GM21360 (cell line): ENCODE measurements at regions not wholly inside any gene's neighbourhood (a gene's known extent, or its start where the extent isn't known, plus 50 kb on each side); places are given as distances from the start of the nearest gene placed in this dataset.
"Not testable (repeated sequence)": the region's sequence is repeated elsewhere in the genome, so short reads cannot be mapped to it uniquely, and the experiment has no call there.

Source experiments
- ATAC-seq: cut with Tn5 transposase; IDR thresholded peaks from one replicate; pipeline ENCODE4 v1.9.1; 2021; ENCODE audit warnings: mild to moderate bottlenecking, moderate library complexity; ENCODE audit not compliant: unreplicated experiment

DNA sequence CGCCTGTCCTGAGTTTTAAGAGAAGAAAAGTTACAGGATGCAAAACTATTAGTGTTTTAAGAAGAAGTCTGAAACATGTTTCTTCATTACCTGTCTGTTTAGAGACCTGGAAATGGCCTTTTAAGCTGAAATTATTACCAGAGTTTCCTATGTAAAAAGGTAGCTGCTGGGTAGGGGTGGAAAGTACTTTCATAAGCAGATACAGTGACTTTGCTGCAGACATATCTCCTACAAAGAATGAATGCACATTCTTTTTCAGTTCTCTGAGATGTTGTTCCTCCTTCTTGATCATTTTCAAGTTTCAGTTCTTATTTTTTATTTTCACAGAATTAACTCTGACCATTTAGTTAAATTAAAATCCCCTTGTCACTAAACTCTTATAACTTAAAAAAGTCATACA is 1329.6 kb downstream of the KCNT2 start:
- ATAC-seq, result no peak

DNA sequence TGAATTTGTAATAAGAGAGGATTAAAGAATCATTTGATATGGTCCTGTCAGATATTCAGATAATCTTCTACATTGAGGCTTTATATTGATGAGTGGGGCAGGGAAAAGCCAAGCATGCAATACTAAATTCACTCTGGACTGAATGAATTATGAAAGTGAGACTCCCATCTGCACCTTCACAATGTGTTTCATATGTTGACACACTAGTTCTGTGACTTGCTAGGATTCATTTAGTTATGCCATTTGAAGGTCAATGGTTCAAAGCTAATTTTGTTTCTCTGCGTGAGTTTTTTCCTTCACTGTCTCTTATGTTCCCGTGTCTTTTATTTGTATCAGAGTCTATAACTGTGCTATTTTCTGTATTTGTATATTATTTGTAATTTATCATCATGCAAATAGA is 1332.5 kb downstream of the KCNT2 start:
- no peak for ATAC-seq

DNA sequence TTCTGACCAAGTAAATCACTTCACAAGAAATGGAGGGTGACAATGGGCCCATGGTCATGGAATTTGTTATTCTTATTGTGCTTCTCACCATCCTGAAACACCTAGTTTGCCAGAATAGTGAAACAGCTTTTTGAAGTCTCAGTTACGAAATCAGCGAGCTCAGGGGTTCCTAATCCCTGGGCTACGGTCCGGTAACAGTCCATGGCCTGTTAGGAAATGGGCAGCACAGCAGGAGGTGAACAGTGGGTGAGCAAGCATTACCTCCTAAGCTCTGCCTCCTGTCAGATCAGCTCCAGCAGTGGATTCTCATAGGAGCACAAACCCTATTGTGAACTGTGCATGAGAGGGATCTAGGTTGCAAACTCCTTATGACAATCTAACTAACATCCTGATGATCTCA is 1356.3 kb downstream of the KCNT2 start:
- ATAC-seq, result no peak

DNA sequence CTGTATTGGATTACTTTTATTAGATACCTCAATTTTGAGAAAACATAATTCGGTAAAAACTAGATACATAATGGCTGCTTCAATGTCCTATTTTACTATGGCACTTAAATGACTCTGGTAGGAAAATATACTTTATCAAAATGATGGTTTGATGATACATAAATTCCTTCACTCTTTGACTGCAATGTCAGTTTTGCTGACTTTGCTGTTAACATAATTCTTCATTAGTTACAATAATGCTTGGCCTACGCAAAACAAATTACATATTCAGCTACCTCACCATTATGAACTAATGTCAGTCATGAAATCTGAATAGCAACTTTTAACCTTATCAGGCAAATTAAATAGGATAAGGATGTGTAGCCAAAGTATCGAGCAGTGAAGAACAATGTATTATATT is 1364.7 kb downstream of the KCNT2 start:
- no peak for ATAC-seq

DNA sequence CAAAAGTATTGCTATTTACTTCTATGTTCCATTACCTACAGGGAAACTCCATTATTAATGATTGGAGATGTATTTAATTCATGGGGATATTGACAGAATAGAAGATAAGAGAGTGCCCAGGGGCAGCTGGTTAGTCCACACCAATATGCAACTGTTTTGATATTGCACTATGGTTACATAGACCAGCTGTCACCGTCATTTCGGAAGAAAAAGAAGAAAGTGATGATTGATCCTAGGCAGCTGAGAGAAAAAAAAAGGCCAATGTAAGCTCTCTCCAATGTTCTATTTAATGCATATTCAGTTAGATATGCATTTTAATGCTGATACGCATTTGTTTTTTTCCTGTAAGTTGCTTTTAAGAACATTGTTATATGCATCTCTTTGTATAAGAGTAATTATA is 1367.2 kb downstream of the KCNT2 start:
- no peak for ATAC-seq

DNA sequence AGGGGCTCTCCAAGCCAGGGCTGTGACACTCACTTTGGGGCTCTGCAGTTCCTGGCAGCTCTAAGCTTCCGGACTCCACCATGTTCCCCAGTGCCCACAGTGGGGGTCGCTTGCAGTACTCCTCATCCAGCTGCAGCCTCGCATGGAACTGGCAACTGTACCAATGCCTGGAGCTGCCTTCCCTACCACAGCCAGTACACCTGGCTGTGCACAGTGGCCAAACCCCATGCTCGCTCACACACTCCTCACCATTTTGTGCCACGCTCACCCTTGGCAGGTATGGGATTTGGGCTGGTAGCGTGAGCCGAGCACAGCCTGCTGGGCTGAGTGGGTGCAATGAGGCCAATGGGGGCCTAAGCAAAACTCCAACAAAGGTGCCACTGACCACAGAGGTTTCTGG is 1369.9 kb downstream of the KCNT2 start:
- no peak for ATAC-seq

DNA sequence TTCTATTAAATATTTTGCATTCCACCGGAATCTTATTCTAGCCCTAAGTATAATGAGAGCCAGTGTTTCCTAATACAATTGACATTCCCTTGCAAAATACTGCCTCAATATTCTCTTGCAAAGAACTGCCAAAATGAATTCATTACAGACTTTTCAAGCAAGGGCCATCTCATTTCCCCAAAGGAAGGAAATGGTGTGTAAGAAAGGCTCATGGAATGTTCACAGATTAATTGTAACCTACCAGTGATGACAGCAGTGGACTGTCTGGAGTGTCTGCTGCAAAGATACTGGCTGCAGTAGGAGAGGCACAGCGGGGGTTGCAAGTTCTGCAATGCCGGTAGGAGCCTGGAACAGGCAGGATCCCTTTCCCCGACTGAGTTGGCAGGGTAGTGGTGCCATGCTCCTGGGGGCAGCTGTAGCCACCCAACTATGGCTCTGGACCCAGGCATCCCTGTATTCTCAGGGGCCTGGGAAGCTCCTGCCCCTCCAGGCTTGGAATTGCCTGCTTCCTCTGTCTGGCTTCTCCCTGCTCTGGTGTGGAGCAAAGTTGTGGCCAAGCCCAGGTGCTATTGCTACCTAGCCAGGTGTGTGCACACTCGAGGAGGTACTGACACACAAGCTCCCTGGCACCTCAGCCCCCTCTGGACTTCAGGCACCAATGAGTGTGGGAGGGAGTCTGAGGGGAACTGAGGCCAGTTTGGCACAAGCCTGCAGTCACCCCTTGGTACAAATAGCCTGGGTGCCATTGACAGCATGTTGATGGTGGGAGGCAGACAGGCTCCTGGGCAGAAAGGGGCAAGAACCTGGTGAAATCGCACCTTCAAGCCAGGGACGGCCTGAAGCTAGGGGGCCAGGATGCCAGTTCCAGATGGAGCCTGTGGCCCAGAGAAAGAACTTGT is 1371.0 kb downstream of the KCNT2 start:
- no peak for ATAC-seq

DNA sequence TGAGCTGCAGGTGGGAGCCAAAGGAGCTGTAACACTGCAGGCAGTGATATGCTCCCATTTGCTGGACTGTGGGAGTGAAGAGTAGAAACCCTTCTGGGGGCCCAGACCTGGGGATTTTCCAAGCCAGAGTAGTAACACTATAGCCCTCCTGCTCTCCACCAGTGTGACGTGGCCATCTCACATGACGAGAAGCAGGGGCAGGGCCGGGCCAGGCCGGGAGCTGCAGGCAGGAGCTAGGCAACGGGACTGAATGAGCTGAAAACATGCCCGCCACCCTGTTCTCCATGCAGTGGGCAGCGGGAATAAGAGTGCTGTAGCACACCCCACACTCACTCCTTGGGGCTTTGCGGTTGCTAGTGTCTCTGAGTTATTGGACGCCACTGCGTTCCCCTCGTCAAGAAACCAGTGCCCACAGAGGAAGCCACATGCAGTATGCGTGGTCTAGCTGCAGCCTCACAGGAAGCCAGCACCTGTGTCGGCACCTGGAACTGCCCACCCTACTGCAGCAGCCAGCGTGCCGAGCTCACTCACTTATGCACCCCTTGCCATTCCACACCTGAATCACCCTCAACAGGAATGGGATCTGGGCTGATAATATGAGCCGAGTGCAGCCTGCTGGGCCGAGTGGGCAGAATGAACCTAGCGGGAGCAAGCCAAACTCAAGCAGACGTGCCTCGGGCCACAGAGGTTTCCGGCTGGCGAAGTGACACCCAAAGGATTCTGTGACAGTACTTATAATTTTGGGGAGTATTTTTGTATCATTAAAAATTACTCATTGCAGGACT is 1389.6 kb downstream of the KCNT2 start:
- no peak for ATAC-seq

DNA sequence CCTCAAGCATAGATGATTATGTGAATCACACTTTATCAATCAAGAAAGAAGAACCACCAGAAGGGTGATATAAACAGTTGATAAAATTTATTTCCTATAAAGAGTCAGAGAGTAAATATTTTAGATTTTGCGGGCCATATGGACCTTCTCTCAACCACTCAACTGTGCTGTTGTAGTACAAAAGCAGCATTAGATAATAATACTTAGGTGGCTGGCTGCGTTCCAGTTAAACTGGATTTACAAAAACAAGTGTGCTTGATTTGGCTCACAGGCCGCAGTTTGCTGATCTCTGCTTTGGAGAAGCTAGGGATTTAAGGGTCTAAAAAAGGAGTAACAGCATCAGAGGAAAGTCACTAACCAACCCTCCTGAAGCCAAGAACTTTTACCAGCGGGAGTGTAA is 1406.0 kb downstream of the KCNT2 start:
- no peak for ATAC-seq

DNA sequence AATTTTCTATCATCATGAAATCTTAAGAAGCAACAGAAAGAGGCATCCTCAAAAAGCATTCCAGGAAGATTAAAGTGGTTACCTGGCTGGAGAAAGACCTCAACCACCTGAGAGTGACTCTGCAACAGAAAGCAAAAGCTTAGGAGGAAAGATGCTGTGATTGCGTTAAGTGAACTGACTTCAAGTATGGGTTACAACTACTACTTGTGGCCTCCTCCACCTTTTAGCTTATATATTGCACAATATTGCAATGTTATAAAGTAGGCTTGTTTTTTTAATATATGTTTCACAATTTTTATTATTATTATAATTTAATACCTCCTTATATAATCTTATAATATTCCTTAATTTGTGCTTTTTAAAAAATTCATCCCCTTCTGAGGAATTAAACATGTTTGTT is 1407.5 kb downstream of the KCNT2 start:
- no peak for ATAC-seq

DNA sequence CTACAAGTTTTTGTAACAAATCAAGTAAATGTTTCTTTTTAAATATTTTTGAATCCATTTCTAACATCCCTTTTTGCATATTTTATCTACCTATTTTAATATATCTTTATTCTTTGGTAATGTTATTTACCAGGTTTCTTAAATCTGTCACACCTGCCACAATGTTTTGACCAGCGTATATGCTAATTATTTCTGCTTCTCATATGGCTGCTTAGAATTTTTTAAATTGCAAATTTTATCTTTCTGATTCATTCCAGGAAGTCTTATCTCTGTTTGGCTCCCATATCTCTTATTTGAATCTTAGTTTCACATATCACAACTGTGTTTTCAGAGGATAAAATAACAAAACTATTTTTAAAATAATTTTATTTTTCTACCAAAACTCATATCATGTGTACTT is 1411.1 kb downstream of the KCNT2 start:
- no peak for ATAC-seq

DNA sequence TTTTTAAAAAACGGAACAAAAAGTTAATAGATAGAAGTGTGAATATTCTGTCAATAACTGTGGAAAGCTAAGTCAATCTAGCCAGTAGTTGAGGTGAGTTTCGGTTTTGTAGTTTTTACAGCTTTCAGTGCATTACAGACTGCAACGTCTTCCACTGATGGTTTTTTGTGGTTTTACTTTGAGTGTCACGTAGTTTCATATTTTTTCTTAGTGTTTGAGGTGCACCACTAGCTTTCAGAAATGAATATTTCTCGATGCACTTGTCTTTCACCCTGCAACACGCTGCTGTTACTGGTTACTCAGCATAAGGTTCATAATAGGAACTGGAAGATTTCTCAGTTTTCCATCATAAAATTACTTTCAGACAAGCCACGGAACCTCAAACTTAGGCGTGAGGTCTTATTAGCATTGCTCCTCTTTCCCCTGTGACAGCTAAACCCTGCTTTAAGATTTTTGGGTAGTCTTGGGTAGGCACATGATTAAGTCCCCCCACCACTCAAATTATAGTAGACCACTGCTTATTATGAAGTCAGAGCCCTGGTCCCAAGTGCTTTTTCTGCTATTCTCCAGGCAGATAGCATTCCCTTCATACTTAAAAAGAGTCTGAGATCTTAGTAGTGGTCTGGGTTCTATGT is 1412.7 kb downstream of the KCNT2 start:
- peak; percentile 99 for ATAC-seq

DNA sequence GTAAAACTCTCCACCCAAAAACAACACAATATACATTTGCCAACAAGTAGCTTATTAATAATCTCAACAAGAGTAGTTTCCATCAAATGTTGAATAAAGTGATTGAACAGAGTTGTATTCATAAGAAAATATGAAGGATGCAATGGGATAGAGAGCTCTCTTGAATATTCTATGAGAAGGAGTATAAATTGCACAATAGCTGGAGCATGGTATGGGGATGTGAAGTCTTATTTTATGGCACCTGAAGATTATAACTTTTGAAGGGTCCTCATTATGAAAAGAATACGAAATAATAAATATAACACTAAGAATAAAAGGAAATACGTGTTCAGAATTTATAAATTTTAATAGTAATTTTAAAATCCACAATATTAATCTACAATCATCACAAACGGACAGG is 1415.1 kb downstream of the KCNT2 start:
- no peak for ATAC-seq

DNA sequence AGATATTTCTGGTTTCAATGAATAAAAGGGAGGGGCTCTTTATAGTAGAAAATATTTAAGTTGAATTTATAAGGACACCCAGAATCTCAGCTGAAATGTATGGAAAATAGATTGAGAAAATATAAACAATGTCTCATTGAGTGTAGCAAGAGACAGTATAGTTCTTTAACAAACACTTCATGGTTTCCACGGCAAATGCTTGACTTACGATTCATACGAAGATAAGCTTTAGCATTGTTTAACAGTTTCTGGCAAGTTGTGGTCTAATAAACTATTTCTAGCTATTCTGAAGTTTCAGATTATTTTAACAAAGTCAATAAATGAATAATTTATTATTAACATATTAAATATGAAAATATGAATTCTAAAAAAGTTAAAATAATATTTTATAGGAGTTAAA is 1419.4 kb downstream of the KCNT2 start:
- no peak for ATAC-seq

DNA sequence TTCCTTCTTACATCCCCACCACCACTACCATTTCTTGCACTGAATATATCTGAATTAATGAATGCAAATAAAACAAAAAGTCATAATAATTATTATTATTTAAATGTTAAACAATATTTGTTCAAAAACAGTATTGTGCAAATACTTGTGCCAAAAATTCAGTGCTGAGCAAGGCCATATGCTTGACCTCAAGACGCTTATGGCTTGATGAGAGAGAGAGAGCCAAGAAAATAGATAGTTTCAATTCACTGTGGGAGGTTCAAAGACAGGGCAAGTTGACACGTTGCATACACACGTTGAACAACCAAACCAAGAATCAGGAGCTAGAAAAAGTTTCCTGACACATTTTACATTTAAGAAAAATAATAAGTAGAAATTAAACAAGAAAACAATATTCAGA is 1421.7 kb downstream of the KCNT2 start:
- ATAC-seq, result no peak

DNA sequence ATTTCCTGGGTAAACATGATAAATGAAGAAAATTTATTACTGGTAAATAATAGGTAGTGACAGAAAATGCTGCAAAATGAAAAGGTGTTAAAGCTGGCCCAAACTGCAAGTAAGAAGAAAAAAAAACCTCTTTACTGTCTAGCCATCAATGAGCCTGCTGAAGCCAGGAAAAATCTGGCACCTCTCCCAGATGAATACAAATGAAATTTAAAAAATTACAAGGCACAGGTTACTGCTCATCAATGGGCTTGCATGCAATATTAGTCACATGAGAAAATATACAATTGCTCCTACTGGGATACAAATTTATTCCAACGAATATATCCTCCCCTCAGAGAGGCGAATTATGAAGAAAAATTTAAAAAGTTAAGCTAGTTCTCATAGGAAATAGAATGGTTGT is 1422.5 kb downstream of the KCNT2 start:
- no peak for ATAC-seq

DNA sequence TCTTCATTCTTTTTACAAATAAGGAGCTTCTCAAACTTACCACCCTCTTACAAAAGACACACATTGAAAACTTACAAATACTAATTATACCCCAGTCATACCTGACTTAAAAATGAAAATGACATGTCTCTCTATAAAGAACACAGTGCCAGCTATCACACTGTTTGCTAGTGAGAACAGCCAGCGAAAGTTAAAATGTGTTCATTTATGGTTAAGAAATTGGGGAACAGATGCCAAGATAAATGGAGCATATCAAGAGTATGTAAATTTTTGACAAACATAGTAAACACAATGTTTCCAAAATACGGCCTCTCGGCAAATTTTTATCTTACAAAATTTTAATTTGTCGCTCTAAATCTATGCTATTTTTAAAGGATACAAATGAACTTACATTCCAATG is 1422.9 kb downstream of the KCNT2 start:
- ATAC-seq, result no peak

DNA sequence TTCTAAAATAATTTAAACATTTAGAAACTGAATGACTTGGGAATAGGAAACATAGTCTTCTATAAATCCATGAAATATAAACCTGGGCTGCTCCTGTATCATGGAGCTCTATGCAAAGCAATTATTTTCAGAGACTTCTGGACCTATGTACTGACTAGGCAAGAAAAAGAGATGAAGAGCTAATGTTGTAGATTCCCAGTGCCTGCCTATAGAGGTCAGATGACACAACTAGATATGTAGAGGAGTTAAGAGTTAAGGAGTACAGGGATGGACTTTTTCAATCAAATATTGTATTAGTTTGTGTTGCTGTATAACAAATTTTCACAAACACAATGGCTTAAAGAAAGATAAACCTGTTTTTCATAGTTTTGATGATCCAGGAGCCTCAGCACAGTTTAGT is 1434.5 kb downstream of the KCNT2 start:
- no peak for ATAC-seq

DNA sequence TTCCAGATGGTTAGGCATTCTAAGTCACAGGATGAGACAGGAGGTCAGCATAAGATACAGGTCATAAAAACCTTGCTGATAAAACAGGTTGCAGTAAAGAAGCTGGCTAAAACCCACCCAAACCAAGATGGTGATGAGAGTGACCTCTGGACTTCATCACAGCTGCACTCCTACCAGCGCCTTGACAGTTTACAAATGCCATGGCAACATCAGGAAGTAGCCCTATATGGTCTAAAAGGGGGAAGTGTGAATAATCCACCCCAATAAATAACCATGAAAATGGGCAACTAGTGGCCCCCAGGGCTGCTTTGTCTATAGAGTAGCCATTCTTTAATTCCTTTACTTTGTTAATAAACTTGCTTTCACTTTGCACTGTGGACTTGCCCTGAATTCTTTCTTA is 1448.4 kb downstream of the KCNT2 start:
- ATAC-seq, result not testable (repeated sequence)

DNA sequence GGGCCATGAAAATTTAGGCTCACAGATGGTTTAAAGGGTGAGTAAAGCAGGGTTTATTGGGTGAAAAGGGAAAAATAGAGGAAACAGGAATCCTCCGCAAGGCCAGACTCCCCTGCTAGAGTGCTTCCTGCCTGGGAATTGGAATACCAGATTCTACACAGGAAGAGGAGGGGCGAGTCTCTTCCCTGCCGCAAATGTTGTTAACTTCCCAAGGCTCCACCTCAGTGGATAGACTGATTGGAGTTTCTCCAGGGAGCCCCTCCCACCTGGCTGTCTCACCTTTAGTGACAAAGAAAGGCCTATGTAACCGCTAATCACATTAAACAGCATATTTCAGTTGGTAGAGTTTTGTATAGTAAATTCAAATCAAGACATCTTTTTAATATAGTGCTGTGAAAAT is 1450.1 kb downstream of the KCNT2 start:
- ATAC-seq, result no peak

DNA sequence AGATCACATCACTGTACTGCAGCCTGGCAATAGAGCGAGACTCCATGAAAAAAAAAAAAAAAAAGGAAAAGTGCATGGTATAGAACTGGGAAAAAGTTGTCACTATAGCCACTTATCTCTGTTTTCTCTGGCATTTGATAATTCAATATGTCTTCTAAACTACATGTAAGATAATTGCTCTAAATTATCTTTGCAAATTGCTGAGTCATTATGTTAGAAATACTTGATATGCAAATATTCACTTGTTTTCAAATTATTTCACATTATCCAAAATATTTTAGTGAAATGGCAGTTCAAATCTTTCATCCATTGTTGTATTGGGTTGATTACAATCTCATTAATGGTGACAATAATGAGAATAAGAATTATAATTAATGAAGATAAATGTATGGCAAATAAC is 1455.1 kb downstream of the KCNT2 start:
- ATAC-seq, result no peak

DNA sequence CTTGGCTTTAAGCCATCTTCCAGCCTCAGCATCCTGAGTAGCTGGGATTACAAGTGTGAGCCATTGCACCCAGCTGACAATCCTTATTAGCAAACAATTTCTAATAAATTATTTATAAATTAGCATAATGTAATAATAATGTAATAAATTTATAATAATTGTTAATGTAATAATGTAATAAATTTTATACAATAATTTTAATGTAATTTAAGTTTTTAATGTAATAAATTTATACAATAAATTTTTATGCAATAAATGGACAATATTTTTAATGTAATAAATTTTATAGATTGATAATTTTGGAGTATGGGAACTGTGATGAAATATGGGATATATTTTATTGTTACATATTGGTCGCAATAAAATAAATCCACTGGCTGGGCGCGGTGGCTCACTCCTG is 1457.5 kb downstream of the KCNT2 start:
- ATAC-seq, result no peak
